Endodermal cell (in vitro differentiated cells): ENCODE measurements at regions not wholly inside any gene's neighbourhood (a gene's known extent, or its start where the extent isn't known, plus 50 kb on each side); places are given as distances from the start of the nearest gene placed in this dataset.

Source experiments
- DNase-seq: peaks from one replicate; pipeline ENCODE4 v3.0.0-alpha.2; 2017
- H3K27ac ChIP-seq: 2 replicates; pipeline ENCODE4 v1.5.1; 2013; ENCODE audit warnings: mild to moderate bottlenecking, low read depth, low read length, moderate library complexity
- H3K27me3 ChIP-seq: 2 replicates; pipeline ENCODE4 v1.6.1; 2013; ENCODE audit warnings: mild to moderate bottlenecking, low read length, moderate library complexity; ENCODE audit not compliant: insufficient read depth, control insufficient read depth, poor library complexity, severe bottlenecking
- H3K36me3 ChIP-seq: 2 replicates; pipeline ENCODE4 v1.7.0; 2013; ENCODE audit warnings: mild to moderate bottlenecking, low read length, moderate library complexity; ENCODE audit not compliant: control insufficient read depth, insufficient read depth
- H3K4me1 ChIP-seq: one replicate; pipeline ENCODE4 v1.7.0; 2013; ENCODE audit warnings: low read length; ENCODE audit not compliant: control insufficient read depth, insufficient read depth
- H3K4me3 ChIP-seq: 2 replicates; pipeline ENCODE4 v1.5.1; 2013; ENCODE audit warnings: mild to moderate bottlenecking, low read length, moderate library complexity
- H3K9ac ChIP-seq: 2 replicates; pipeline ENCODE4 v1.6.1; 2013; ENCODE audit warnings: mild to moderate bottlenecking, low read length, moderate library complexity; ENCODE audit not compliant: poor library complexity, severe bottlenecking; ENCODE audit errors: extremely low read depth
- H3K9me3 ChIP-seq: 2 replicates; pipeline ENCODE4 v1.6.1; 2013; ENCODE audit warnings: mild to moderate bottlenecking, low read length, moderate library complexity; ENCODE audit not compliant: control insufficient read depth
- H3K27ac Mint-ChIP-seq: 2 replicates; pipeline ENCODE4 v1.8.0; 2020; ENCODE audit warnings: mixed read lengths
- H3K27me3 Mint-ChIP-seq: 2 replicates; pipeline ENCODE4 v1.8.0; 2021; ENCODE audit warnings: mild to moderate bottlenecking, mixed read lengths; ENCODE audit not compliant: insufficient read depth
- H3K36me3 Mint-ChIP-seq: 2 replicates; pipeline ENCODE4 v1.8.0; 2020; ENCODE audit warnings: low read depth, mixed read lengths
- H3K4me1 Mint-ChIP-seq: 2 replicates; pipeline ENCODE4 v1.8.0; 2020; ENCODE audit warnings: mixed read lengths
- H3K4me3 Mint-ChIP-seq: 2 replicates; pipeline ENCODE4 v1.8.0; 2020; ENCODE audit warnings: mild to moderate bottlenecking, moderate library complexity, mixed read lengths
- H3K9me3 Mint-ChIP-seq: 2 replicates; pipeline ENCODE4 v1.8.0; 2020; ENCODE audit warnings: mild to moderate bottlenecking, mixed read lengths
- WGBS, 2 experiments: methylation state at CpG; one replicate each; pipeline versions ENCODE4 v1.1.5 to v1.1.7; 2013; ENCODE audit warnings: missing lambda C conversion rate in 2 of 2, mixed read lengths in 1 of 2; ENCODE audit not compliant: insufficient coverage in 1 of 2, insufficient read length in 1 of 2; 5-methylcytosine and 5-hydroxymethylcytosine counted together
- TF ChIP-seq, protein P1 (sequence below): fragments of 200-600 bp; sonication (generic); conservative IDR thresholded peaks from 2 replicates; pipeline ENCODE4 v1.5.0; 2021; ENCODE audit warnings: antibody characterized with exemption, mild to moderate bottlenecking

DNA sequence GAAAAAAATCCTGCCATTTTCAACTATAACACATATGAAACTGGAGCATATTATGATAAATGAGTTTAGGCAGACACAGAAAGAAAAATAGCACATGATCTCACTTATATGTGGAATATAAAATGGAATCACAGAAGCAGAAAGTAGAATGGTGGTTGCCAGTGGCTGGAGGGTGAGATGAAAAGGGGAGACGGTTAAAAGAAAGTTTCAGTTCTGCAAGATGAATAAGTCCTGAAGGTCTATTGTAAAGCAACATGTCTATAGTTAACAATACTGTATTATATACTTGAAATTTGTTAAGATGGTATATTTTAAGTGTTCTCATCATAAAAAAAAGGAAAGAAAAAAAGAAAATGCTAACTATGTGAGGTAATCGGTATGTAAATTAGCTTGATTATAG is 503.9 kb downstream of the EPHA7 start:
- no peaks in the 10 kb centered on the region for H3K9me3 Mint-ChIP-seq
- Histone ChIP-seq H3K36me3 (no peaks in the 10 kb centered on the region), H3K4me3 (no peak overlapping the region), H3K9me3 (no peaks in the 10 kb centered on the region), H3K9ac (no peak overlapping the region), H3K27ac (no peak overlapping the region), H3K4me1 (no peaks in the 10 kb centered on the region), H3K27me3 (no peaks in the 10 kb centered on the region)
- H3K27me3 Mint-ChIP-seq = no peaks in the 10 kb centered on the region
- peaks cover 2% of the 10 kb centered on the region for H3K4me1 Mint-ChIP-seq
- no peak overlapping the region for H3K4me3 Mint-ChIP-seq
- H3K36me3 Mint-ChIP-seq = no peaks in the 10 kb centered on the region
- 87% methylated on average over 2 of the region's 2 CpGs; no CpG with 5 or more reads in 1 of the 2 experiments for WGBS, 2 experiments
- no peak overlapping the region for H3K27ac Mint-ChIP-seq
- DNase-seq = no peak
- TF ChIP-seq, protein P1, sequence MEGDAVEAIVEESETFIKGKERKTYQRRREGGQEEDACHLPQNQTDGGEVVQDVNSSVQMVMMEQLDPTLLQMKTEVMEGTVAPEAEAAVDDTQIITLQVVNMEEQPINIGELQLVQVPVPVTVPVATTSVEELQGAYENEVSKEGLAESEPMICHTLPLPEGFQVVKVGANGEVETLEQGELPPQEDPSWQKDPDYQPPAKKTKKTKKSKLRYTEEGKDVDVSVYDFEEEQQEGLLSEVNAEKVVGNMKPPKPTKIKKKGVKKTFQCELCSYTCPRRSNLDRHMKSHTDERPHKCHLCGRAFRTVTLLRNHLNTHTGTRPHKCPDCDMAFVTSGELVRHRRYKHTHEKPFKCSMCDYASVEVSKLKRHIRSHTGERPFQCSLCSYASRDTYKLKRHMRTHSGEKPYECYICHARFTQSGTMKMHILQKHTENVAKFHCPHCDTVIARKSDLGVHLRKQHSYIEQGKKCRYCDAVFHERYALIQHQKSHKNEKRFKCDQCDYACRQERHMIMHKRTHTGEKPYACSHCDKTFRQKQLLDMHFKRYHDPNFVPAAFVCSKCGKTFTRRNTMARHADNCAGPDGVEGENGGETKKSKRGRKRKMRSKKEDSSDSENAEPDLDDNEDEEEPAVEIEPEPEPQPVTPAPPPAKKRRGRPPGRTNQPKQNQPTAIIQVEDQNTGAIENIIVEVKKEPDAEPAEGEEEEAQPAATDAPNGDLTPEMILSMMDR = no peak

DNA sequence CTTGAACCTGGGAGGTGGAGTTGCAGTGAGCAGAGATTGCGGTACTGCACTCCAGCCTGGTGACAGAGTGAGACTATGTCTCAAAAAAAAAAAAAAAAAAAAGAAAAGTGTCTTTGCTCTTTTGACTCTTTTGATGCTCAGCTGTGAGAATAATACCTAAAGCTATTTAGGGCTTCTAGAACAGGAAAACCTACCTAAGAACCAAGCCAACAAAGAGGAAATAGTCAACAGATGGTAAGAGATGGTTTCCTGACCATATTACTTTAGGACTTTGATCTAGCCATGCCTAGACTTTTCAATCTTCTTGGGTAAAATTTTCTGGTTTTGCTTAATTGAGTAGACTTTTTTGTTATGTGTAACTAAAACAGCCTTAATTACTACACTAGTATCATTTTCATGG is 508.1 kb downstream of the EPHA7 start:
- Mint-ChIP-seq H3K27ac (no peak overlapping the region), H3K9me3 (no peaks in the 10 kb centered on the region), H3K4me1 (peaks cover 2% of the 10 kb centered on the region), H3K4me3 (no peak overlapping the region), H3K36me3 (no peaks in the 10 kb centered on the region), H3K27me3 (no peaks in the 10 kb centered on the region)
- DNase-seq = no peak
- no peak overlapping the region for H3K27ac ChIP-seq
- 89 to 100% methylated on average over 1 of the region's 1 CpG for WGBS, 2 experiments
- no peaks in the 10 kb centered on the region for H3K27me3 ChIP-seq
- no peaks in the 10 kb centered on the region for H3K4me1 ChIP-seq
- TF ChIP-seq, protein P1 = no peak
- no peaks in the 10 kb centered on the region for H3K36me3 ChIP-seq
- no peak overlapping the region for H3K4me3 ChIP-seq
- H3K9me3 ChIP-seq = no peaks in the 10 kb centered on the region
- no peak overlapping the region for H3K9ac ChIP-seq

DNA sequence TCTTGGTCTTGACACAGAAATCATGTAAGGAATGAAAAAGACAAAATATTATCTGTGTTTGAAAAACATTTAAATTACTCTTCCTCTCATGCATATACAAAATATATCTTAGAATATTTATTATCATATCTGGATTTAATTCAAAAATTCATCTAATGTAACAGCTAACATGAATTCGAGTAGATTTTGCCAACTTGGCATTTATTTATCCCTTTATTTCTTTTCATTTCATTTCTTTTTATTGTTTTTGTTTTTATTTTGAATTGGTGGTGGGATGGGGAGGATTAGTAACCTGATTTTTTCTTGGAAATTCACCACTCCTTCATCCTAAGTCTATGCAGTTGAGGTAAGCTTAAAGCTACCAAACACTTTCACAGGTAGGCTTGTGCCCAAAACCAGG is 508.7 kb downstream of the EPHA7 start:
- Histone ChIP-seq H3K4me1 (no peaks in the 10 kb centered on the region), H3K4me3 (no peak overlapping the region), H3K27me3 (no peaks in the 10 kb centered on the region), H3K27ac (no peak overlapping the region), H3K9me3 (no peaks in the 10 kb centered on the region), H3K9ac (no peak overlapping the region), H3K36me3 (no peaks in the 10 kb centered on the region)
- Mint-ChIP-seq H3K36me3 (no peaks in the 10 kb centered on the region), H3K9me3 (no peaks in the 10 kb centered on the region), H3K4me1 (no peaks in the 10 kb centered on the region), H3K27me3 (no peaks in the 10 kb centered on the region), H3K27ac (no peak overlapping the region), H3K4me3 (no peak overlapping the region)
- TF ChIP-seq, protein P1 = no peak
- WGBS, 2 experiments = 78% methylated on average over 1 of the region's 1 CpG; no CpG with 5 or more reads in 1 of the 2 experiments
- DNase-seq = no peak
